Vagina (tissue), 2 donors: ENCODE measurements at regions not wholly inside any gene's neighbourhood (a gene's known extent, or its start where the extent isn't known, plus 50 kb on each side); places are given as distances from the start of the nearest gene placed in this dataset.
"Not testable (repeated sequence)": the region's sequence is repeated elsewhere in the genome, so short reads cannot be mapped to it uniquely, and the experiment has no call there.

Source experiments
- CTCF ChIP-seq, 3 experiments: fragments of 450-650 bp in 2 of 3; fragments of 200-600 bp in 1 of 3; sonication (generic) in 1 of 3; IDR thresholded peaks; one replicate each; pipeline ENCODE4 v1.5.1; 2017 to 2019; ENCODE audit warnings: antibody characterized with exemption in 3 of 3, mild to moderate bottlenecking in 2 of 3, moderate library complexity in 2 of 3
- POLR2A ChIP-seq, 2 donors: fragments of 450-650 bp; IDR thresholded peaks; one replicate each; pipeline ENCODE4 v1.6.1; 2017; ENCODE audit warnings: antibody characterized with exemption in 2 of 2, mild to moderate bottlenecking in 2 of 2, moderate library complexity in 2 of 2
- POLR2AphosphoS5 ChIP-seq, 2 donors: sonication (generic); formaldehyde crosslinking; IDR thresholded peaks; one replicate each; pipeline ENCODE4 v1.9.0; 2017; ENCODE audit warnings: antibody characterized with exemption in 2 of 2, mild to moderate bottlenecking in 2 of 2, low read depth in 1 of 2; ENCODE audit not compliant: insufficient read depth in 1 of 2

DNA sequence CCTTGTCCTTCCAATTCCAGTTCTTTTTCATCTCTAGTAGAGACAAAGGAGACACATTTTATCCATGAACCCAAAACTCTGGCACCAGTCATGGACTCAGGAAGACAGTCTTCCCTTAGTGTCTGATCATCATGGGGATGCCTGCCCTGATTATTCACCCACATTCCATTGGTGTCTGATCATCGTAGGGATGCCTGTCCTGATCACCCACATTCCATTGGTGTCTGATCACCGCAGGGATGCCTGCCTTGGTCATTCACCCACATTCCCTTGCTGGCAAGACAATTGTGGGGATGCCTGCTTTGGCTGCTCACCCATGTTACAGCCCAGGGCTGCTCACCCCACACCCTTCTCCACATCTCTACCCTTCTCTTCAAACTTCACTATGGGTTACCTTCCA is 136.9 kb downstream of the ZNF675 start:
- not testable (repeated sequence) for TF ChIP-seq CTCF (IDR thresholded peaks at IDR 0.05); POLR2A (IDR thresholded peaks at IDR 0.05); POLR2AphosphoS5 (IDR thresholded peaks at IDR 0.05; ENCODE audit: insufficient read depth in 1 of 2, low read depth in 1 of 2)
